ENCODE measurements at regions not wholly inside any gene's neighbourhood (a gene's known extent, or its start where the extent isn't known, plus 50 kb on each side); places are given as distances from the start of the nearest gene placed in this dataset.

DNA sequence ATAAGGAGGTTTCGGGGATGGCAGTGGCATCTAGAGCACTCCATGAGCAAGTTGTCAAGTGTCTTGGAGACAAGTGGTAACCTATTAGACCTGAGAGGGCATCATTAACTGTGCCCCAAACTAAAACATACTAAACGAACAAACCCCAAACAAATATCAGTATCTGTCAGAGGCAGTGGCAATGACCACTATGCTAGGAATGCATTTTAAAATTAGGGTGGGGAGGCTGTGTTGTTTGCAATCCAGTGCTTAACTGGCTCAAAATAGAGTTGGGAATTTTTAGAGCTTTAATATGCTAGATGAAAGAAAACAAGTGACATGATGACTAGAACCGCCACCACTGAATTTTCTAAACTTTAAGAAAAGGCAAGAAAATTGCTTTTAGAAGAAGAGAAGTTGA is 51.8 kb upstream of the TPRG1 start:
- intact Hi-C loops (cut with DNase I; ENCODE audit: low total_unique reads), result no loop called here
- no peaks in the 10 kb centered on the region for H3K36me3 ChIP-seq
- no peak overlapping the region for H3K4me3 ChIP-seq
- in situ Hi-C loops (cut with MboI; ENCODE audit: low sequenced_read_pairs in 4 of 4), result no loop called here
- peaks cover 22 to 31% of the 10 kb centered on the region in 2 donors for H3K4me1 ChIP-seq
- peak overlapping the region in 1 of 4 donors; percentile 40 for H3K27ac ChIP-seq
- TF ChIP-seq POLR2A (IDR thresholded peaks at IDR 0.05), result no peak
- TF ChIP-seq, protein P1, sequence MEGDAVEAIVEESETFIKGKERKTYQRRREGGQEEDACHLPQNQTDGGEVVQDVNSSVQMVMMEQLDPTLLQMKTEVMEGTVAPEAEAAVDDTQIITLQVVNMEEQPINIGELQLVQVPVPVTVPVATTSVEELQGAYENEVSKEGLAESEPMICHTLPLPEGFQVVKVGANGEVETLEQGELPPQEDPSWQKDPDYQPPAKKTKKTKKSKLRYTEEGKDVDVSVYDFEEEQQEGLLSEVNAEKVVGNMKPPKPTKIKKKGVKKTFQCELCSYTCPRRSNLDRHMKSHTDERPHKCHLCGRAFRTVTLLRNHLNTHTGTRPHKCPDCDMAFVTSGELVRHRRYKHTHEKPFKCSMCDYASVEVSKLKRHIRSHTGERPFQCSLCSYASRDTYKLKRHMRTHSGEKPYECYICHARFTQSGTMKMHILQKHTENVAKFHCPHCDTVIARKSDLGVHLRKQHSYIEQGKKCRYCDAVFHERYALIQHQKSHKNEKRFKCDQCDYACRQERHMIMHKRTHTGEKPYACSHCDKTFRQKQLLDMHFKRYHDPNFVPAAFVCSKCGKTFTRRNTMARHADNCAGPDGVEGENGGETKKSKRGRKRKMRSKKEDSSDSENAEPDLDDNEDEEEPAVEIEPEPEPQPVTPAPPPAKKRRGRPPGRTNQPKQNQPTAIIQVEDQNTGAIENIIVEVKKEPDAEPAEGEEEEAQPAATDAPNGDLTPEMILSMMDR (IDR thresholded peaks at IDR 0.05 in 4 of 5, conservative IDR thresholded peaks at IDR 0.05 in 1 of 5), result no peak
- DNase-seq (no peak), ATAC-seq (no peak)
- no peaks in the 10 kb centered on the region for H3K27me3 ChIP-seq
- H3K9me3 ChIP-seq, result no peaks in the 10 kb centered on the region

DNA sequence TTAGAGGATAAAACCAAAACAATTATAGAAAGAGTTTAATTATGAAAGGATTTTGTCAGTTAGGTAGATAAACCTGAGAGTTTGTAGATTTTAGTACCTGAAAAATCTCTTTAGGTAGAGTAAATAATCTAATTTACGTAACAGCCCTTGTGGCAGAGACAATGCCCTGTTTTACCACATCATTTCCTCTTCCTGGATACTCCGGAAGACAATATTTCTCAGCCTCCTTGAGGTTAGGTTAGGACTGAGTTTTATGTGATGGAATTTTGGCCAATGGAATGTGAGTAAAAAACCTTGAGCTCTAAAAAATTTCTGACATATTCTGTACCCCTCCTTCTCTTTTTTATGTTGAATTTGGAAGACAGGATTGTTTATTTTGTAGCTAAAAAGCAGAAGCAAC is 50.7 kb upstream of the TPRG1 start:
- no peak for DNase-seq
- no peak for ATAC-seq
- H3K4me1 ChIP-seq, result peaks cover 22 to 32% of the 10 kb centered on the region in 2 donors
- H3K27ac ChIP-seq, result peak overlapping the region in 3 of 4 donors; percentile 65 to 76 (median 69)
- H3K9me3 ChIP-seq, result no peaks in the 10 kb centered on the region
- H3K36me3 ChIP-seq, result no peaks in the 10 kb centered on the region
- in situ Hi-C loops (cut with MboI; ENCODE audit: low sequenced_read_pairs in 4 of 4), result no loop called here
- H3K4me3 ChIP-seq, result no peak overlapping the region
- intact Hi-C loops (cut with DNase I; ENCODE audit: low total_unique reads), result no loop called here
- TF ChIP-seq, protein P1 (IDR thresholded peaks at IDR 0.05 in 4 of 5, conservative IDR thresholded peaks at IDR 0.05 in 1 of 5), result no peak
- TF ChIP-seq POLR2A (IDR thresholded peaks at IDR 0.05), result no peak
- no peaks in the 10 kb centered on the region for H3K27me3 ChIP-seq

Measured in gastrocnemius medialis (tissue), 4 donors.